ENCODE measurements at regions not wholly inside any gene's neighbourhood (a gene's known extent, or its start where the extent isn't known, plus 50 kb on each side); places are given as distances from the start of the nearest gene placed in this dataset.

DNA sequence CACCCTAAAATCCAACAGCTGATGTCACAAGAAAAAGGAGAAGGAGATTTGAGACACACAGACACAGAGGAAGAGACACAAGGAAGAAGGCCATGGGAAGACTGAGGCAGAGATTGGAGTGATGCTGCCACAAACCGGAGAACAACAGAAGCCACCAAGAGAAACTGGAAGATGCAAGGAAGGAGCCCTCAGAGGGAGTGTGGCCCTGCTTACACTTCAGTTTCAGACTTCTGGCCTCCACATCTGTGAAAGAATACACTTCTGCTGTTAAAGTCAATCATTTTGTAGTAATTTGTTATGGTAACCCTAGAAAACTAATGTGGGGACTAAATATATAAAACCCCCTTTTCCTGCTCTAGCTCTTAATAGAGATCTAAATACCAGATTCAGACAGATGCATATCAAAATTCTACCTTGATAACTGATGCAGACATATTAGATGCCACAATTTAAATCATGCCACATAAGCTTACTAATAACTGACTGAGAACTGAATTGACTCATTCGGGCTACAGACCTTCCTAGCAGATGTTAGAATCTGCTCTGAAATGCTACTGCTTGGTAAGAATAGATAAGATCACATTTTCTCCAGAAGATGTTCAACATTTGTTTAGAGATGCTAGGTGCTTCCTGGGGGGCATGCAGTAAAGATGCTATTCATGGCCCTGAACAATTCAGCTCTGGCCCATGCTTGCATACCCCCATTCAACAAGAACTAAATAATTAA is 113.1 kb upstream of the CCND2 start:
- TF ChIP-seq, protein P1, sequence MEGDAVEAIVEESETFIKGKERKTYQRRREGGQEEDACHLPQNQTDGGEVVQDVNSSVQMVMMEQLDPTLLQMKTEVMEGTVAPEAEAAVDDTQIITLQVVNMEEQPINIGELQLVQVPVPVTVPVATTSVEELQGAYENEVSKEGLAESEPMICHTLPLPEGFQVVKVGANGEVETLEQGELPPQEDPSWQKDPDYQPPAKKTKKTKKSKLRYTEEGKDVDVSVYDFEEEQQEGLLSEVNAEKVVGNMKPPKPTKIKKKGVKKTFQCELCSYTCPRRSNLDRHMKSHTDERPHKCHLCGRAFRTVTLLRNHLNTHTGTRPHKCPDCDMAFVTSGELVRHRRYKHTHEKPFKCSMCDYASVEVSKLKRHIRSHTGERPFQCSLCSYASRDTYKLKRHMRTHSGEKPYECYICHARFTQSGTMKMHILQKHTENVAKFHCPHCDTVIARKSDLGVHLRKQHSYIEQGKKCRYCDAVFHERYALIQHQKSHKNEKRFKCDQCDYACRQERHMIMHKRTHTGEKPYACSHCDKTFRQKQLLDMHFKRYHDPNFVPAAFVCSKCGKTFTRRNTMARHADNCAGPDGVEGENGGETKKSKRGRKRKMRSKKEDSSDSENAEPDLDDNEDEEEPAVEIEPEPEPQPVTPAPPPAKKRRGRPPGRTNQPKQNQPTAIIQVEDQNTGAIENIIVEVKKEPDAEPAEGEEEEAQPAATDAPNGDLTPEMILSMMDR (IDR thresholded peaks at IDR 0.05), result no peak
- no peak for TF ChIP-seq POLR2A (IDR thresholded peaks at IDR 0.05)
